Heart left ventricle (tissue), 13 donors: ENCODE measurements at regions not wholly inside any gene's neighbourhood (a gene's known extent, or its start where the extent isn't known, plus 50 kb on each side); places are given as distances from the start of the nearest gene placed in this dataset.

Experiments
- POLR2A ChIP-seq, 2 donors: fragments of 450-650 bp; IDR thresholded peaks; one replicate each; pipeline ENCODE4 v1.6.1; 2017; ENCODE audit warnings: antibody characterized with exemption in 2 of 2, mild to moderate bottlenecking in 2 of 2, moderate library complexity in 2 of 2
- TF ChIP-seq, protein P1 (sequence below), 12 donors: fragments of 200-600 bp; sonication (generic) in 4 of 12; IDR thresholded peaks; one replicate each; pipeline versions ENCODE4 v1.5.0 to v1.8.0; 2018 to 2022; ENCODE audit warnings: antibody characterized with exemption in 12 of 12, mild to moderate bottlenecking in 5 of 12
- donor health status: ischemic (EF 13 %, LVEDD 7.1; RV severe dilation, severe dysfunction).
- donor health status: DM: no; HTN: yes; CAD: no.
- donor health status: DM: no; HTN: no; CAD: no.
- donor health status: ischemic (EF 25% LVEDD 6.9; RV normal size, moderate dysfunction).
- donor health status: ischemic (EF 25% LVEDD 5.7; RV mildly dilated, moderate dysfunction).
- donor health status: ischemic (EF 35%, LVEDD 5.7; RV mildly dilated, moderate dysfunction).
- donor health status: nonischemic (EF 11% LVEDD 7.7; RV severe dilation, severe dysfunction).
- donor health status: DM: yes; HTN: yes; CAD: no.
- donor health status: PGD.
- donor health status: ischemic (EF 29% LVEDD 5.4; RV normal size, mild dysfunction).
- donor health status: nonischemic (EF 23%, LVEDD 6.1; RV moderate dilation, normal function).

DNA sequence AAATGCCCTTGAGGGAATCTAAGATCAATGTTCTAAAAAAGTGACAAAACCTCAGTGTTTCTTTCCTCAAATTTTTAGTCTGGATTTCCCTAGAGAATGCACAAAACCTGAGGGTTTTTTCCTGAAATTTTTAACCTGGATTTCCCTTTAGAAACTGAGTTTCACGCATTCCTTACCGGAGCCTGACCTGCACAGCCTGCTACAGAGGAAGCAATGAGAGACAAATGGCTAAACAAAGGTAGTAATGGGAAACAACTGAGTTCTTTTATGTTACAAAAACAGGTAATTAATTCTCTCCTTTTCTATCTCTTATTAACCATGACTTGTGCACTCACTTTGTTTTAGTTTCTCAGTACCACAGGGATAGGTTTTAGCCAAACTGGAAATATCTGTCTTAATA lies 281.7 kb upstream of the NT5E start:
- TF ChIP-seq, protein P1, sequence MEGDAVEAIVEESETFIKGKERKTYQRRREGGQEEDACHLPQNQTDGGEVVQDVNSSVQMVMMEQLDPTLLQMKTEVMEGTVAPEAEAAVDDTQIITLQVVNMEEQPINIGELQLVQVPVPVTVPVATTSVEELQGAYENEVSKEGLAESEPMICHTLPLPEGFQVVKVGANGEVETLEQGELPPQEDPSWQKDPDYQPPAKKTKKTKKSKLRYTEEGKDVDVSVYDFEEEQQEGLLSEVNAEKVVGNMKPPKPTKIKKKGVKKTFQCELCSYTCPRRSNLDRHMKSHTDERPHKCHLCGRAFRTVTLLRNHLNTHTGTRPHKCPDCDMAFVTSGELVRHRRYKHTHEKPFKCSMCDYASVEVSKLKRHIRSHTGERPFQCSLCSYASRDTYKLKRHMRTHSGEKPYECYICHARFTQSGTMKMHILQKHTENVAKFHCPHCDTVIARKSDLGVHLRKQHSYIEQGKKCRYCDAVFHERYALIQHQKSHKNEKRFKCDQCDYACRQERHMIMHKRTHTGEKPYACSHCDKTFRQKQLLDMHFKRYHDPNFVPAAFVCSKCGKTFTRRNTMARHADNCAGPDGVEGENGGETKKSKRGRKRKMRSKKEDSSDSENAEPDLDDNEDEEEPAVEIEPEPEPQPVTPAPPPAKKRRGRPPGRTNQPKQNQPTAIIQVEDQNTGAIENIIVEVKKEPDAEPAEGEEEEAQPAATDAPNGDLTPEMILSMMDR (IDR thresholded peaks at IDR 0.05), result no peak
- no peak for TF ChIP-seq POLR2A (IDR thresholded peaks at IDR 0.05)
